ENCODE measurements at regions not wholly inside any gene's neighbourhood (a gene's known extent, or its start where the extent isn't known, plus 50 kb on each side); places are given as distances from the start of the nearest gene placed in this dataset.

DNA sequence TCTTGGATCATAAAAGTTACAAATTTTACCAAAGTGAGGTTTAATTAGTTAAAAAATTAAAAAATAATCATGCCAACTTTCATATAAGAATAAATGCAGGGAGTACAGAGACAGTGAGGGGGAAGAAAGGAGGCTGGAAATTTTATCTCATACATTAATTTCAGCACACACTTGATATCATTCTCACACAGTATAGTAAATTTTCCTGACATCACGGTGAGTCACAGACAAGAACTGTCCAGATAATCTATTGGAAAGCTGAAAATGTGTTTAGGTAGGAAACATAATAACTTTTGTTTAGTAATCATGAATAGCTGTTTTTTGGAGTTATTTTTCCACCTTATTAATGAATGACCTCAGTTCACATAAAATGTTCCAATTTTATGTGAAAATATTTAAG, 1204.8 kb downstream of the GALC start:
- no peak overlapping the region for H3K27ac ChIP-seq (ENCODE audit: low read length)
- no peak overlapping the region for H2AFZ ChIP-seq (ENCODE audit: low read length)
- no peak overlapping the region for H3K9ac ChIP-seq (ENCODE audit: low read length)
- no peaks in the 10 kb centered on the region for H3F3A ChIP-seq (ENCODE audit: insufficient read depth, low read length)
- H3K27me3 ChIP-seq (replicated peaks; ENCODE audit: insufficient read depth, low read length): no peaks in the 10 kb centered on the region
- H4K20me1 ChIP-seq (ENCODE audit: insufficient read depth, low read length): no peaks in the 10 kb centered on the region
- no peak for DNase-seq
- H3K4me2 ChIP-seq (ENCODE audit: low read depth, low read length): no peak overlapping the region
- H3K36me3 ChIP-seq (replicated peaks; ENCODE audit: insufficient read depth, low read length): no peaks in the 10 kb centered on the region
- H3K4me3 ChIP-seq (ENCODE audit: low read length): no peak overlapping the region
- H3K79me2 ChIP-seq (ENCODE audit: low read length): no peaks in the 10 kb centered on the region
- H3K4me1 ChIP-seq (ENCODE audit: low read length): no peaks in the 10 kb centered on the region
- no peaks in the 10 kb centered on the region for H3K9me2 ChIP-seq (replicated peaks; ENCODE audit: insufficient read depth, low read length)
- no peaks in the 10 kb centered on the region for H3K9me3 ChIP-seq (replicated peaks; ENCODE audit: insufficient read depth, low read length)
- no peak for TF ChIP-seq EZH2phosphoT487 (IDR thresholded peaks at IDR 0.05; ENCODE audit: low read length)
- TF ChIP-seq, protein P1, sequence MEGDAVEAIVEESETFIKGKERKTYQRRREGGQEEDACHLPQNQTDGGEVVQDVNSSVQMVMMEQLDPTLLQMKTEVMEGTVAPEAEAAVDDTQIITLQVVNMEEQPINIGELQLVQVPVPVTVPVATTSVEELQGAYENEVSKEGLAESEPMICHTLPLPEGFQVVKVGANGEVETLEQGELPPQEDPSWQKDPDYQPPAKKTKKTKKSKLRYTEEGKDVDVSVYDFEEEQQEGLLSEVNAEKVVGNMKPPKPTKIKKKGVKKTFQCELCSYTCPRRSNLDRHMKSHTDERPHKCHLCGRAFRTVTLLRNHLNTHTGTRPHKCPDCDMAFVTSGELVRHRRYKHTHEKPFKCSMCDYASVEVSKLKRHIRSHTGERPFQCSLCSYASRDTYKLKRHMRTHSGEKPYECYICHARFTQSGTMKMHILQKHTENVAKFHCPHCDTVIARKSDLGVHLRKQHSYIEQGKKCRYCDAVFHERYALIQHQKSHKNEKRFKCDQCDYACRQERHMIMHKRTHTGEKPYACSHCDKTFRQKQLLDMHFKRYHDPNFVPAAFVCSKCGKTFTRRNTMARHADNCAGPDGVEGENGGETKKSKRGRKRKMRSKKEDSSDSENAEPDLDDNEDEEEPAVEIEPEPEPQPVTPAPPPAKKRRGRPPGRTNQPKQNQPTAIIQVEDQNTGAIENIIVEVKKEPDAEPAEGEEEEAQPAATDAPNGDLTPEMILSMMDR (IDR thresholded peaks at IDR 0.05; ENCODE audit: low read length): no peak
- no peak for TF ChIP-seq EZH2 (optimal IDR thresholded peaks at IDR 0.05; ENCODE audit: low read depth, low read length)

DNA sequence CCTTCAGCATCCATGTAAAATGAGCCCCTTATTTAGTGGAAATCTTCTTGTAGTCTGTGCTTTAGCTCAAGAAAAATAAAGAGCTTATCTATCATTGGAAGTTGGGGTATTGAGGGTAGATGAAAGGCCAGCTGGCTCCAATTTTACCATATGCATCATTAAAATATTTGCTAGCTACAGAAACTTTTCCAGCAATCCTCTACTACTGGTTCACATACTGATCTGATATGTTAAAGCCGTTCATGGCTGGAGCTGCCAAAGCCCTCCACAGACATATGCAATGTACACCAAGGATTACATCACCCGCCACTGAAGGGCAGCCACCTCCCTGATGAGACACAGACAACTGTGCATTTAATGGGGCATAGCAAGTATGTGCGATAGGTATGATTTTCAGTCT, 1205.3 kb downstream of the GALC start:
- H3K36me3 ChIP-seq (replicated peaks; ENCODE audit: insufficient read depth, low read length): no peaks in the 10 kb centered on the region
- no peak overlapping the region for H3K4me2 ChIP-seq (ENCODE audit: low read depth, low read length)
- no peaks in the 10 kb centered on the region for H3F3A ChIP-seq (ENCODE audit: insufficient read depth, low read length)
- H3K4me1 ChIP-seq (ENCODE audit: low read length): no peaks in the 10 kb centered on the region
- no peaks in the 10 kb centered on the region for H4K20me1 ChIP-seq (ENCODE audit: insufficient read depth, low read length)
- DNase-seq: no peak
- no peaks in the 10 kb centered on the region for H3K9me2 ChIP-seq (replicated peaks; ENCODE audit: insufficient read depth, low read length)
- H3K4me3 ChIP-seq (ENCODE audit: low read length): no peak overlapping the region
- no peak overlapping the region for H3K27ac ChIP-seq (ENCODE audit: low read length)
- no peak overlapping the region for H3K9ac ChIP-seq (ENCODE audit: low read length)
- TF ChIP-seq EZH2 (optimal IDR thresholded peaks at IDR 0.05; ENCODE audit: low read depth, low read length) (no peak), EZH2phosphoT487 (IDR thresholded peaks at IDR 0.05; ENCODE audit: low read length) (no peak)
- TF ChIP-seq, protein P1 (IDR thresholded peaks at IDR 0.05; ENCODE audit: low read length): no peak
- no peak overlapping the region for H2AFZ ChIP-seq (ENCODE audit: low read length)
- H3K9me3 ChIP-seq (replicated peaks; ENCODE audit: insufficient read depth, low read length): no peaks in the 10 kb centered on the region
- H3K79me2 ChIP-seq (ENCODE audit: low read length): no peaks in the 10 kb centered on the region
- H3K27me3 ChIP-seq (replicated peaks; ENCODE audit: insufficient read depth, low read length): no peaks in the 10 kb centered on the region

DNA sequence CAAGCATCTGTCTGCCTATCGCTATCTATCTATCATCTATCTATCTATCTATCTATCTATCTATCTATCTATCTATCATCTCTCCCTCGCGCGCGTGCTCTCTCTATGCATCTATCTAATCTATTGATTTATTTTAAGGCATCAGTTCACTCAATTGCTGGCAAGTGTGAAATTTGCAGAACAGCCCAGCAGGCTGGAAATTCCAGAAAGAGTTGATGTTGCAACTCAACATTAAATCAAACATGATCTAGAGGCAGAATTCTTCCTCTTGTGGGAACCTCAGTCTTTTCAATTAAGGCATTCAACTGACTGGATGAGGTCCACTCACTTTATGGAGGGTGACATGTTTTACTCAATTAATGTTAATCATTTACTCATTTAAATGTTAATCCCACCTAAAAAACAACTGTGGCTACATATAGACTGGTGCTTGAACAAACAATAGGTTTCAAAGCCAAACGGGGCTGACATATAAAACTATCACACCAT, 1210.8 kb downstream of the GALC start:
- Histone ChIP-seq H3K4me2 (ENCODE audit: low read depth, low read length) (no peak overlapping the region), H3F3A (ENCODE audit: insufficient read depth, low read length) (no peaks in the 10 kb centered on the region), H2AFZ (ENCODE audit: low read length) (no peak overlapping the region), H3K4me3 (ENCODE audit: low read length) (no peak overlapping the region), H3K9ac (ENCODE audit: low read length) (no peak overlapping the region), H3K27me3 (replicated peaks; ENCODE audit: insufficient read depth, low read length) (no peaks in the 10 kb centered on the region), H3K4me1 (ENCODE audit: low read length) (no peaks in the 10 kb centered on the region), H3K9me3 (replicated peaks; ENCODE audit: insufficient read depth, low read length) (no peaks in the 10 kb centered on the region), H3K79me2 (ENCODE audit: low read length) (no peaks in the 10 kb centered on the region), H3K27ac (ENCODE audit: low read length) (no peak overlapping the region), H3K9me2 (replicated peaks; ENCODE audit: insufficient read depth, low read length) (no peaks in the 10 kb centered on the region), H3K36me3 (replicated peaks; ENCODE audit: insufficient read depth, low read length) (no peaks in the 10 kb centered on the region), H4K20me1 (ENCODE audit: insufficient read depth, low read length) (no peaks in the 10 kb centered on the region)
- no peak for TF ChIP-seq EZH2phosphoT487 (IDR thresholded peaks at IDR 0.05; ENCODE audit: low read length)
- TF ChIP-seq EZH2 (optimal IDR thresholded peaks at IDR 0.05; ENCODE audit: low read depth, low read length): no peak
- TF ChIP-seq, protein P1 (IDR thresholded peaks at IDR 0.05; ENCODE audit: low read length): no peak
- no peak for DNase-seq
